Astrocyte of the spinal cord (primary cell): ENCODE measurements at regions not wholly inside any gene's neighbourhood (a gene's known extent, or its start where the extent isn't known, plus 50 kb on each side); places are given as distances from the start of the nearest gene placed in this dataset.

Source experiments
- DNase-seq: peaks from one replicate; pipeline ENCODE4 v3.0.0; 2011; ENCODE audit warnings: low read depth, low spot score
- H3K4me3 ChIP-seq: 2 replicates; pipeline ENCODE4 v1.5.1; 2011; ENCODE audit warnings: low read depth, mild to moderate bottlenecking, low read length, moderate library complexity
- in situ Hi-C: cut with HindIII; loops from 2 replicates; pipeline ENCODE4 v1.10.0; 2017; ENCODE audit warnings: low sequenced_read_pairs
- TF ChIP-seq, protein P1 (sequence below): IDR thresholded peaks from 2 replicates; pipeline ENCODE4 v1.5.1; 2012; ENCODE audit warnings: low read depth, mild to moderate bottlenecking, low read length, inconsistent platforms

DNA sequence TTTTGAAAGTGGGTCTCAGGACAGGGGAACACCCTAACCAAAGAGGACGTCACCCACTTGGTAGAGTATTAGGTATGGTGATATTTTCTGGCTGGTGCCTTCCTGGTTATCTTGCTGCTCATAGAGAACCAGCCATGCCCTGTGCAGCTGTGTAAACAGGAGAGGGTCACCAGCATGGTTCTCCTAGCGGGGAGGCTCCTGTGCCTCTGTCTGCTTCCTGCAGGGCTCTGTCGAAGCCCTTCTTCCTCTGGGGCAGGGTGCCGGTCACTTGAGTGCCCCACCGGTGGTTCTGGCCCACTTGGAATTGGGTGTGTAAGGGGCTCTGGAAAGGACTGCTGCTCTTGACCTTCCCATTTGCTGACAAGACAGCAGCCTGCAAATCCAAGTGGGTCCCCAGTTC, 80.5 kb upstream of the KCNK12 start:
- H3K4me3 ChIP-seq: no peak overlapping the region
- no peak for DNase-seq
- TF ChIP-seq, protein P1, sequence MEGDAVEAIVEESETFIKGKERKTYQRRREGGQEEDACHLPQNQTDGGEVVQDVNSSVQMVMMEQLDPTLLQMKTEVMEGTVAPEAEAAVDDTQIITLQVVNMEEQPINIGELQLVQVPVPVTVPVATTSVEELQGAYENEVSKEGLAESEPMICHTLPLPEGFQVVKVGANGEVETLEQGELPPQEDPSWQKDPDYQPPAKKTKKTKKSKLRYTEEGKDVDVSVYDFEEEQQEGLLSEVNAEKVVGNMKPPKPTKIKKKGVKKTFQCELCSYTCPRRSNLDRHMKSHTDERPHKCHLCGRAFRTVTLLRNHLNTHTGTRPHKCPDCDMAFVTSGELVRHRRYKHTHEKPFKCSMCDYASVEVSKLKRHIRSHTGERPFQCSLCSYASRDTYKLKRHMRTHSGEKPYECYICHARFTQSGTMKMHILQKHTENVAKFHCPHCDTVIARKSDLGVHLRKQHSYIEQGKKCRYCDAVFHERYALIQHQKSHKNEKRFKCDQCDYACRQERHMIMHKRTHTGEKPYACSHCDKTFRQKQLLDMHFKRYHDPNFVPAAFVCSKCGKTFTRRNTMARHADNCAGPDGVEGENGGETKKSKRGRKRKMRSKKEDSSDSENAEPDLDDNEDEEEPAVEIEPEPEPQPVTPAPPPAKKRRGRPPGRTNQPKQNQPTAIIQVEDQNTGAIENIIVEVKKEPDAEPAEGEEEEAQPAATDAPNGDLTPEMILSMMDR: no peak
- in situ Hi-C loops: no loop called here

DNA sequence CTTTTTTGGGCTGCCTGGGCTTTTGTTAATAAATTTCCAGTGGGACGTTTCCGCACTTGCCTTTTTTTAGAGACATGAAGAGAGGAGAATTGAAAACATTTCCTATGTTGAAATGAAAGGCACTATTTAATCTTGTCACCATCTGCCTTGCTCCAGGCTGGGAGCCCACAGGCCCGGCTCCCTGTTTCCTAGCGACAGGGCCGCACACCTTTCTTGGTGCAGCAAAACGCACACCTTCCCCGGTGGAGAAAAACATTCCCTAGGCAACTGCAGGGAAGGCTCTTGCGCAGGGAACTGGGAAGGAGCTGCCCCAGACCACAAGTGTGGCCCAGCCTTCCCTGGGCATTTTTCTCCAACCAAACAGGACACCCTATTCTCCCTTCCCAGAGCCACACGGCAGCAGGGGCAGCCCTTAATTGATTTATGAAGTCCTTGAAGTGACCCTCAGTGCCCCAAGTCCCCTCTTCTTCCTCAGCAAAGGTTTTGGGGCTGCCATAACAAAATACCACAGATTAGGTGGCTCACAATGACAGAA, 79.3 kb upstream of the KCNK12 start:
- in situ Hi-C loops: no loop called here
- TF ChIP-seq, protein P1: no peak
- H3K4me3 ChIP-seq: no peak overlapping the region
- no peak for DNase-seq

DNA sequence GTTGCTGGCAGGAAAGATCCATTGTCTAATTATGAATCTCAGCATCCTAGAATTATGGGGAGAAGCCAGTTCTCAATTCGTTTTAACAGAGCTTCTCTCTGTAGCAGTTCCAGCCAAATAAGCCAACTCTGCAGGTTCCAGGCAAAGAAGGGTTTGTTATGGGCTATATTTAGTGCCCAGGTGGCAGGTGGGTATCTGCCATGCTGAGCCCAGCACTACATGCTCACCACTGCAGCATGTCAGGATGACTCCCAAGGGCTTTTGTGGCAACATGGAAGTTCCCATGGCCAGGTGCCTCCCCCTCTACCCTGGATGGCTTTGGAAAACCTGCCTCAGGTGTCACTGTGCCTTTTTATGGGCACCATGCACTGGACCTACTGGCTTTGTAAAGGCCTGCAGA, 74.5 kb upstream of the KCNK12 start:
- TF ChIP-seq, protein P1: no peak
- DNase-seq: no peak
- in situ Hi-C loops: no loop called here
- no peak overlapping the region for H3K4me3 ChIP-seq

DNA sequence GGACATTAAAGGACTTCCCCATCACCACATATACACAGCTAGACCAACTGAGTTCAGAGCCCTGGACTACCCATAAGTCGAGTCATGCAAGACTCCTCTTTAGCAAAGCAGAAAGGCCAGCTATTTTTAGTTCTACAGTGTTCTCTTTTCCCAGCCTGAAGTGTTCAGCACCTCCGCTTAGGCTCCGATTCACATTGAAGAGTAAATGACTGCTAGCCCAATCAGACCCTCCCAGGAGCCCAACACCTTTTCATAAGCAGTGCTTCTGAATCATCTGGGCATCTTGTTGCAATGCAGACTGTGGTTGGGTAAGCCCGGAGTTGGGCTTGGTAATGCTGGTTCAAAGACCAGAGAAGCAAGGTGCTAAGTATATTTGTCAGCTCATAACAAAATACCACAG, 73.6 kb upstream of the KCNK12 start:
- in situ Hi-C loops: no loop called here
- DNase-seq: no peak
- TF ChIP-seq, protein P1: no peak
- H3K4me3 ChIP-seq: no peak overlapping the region

DNA sequence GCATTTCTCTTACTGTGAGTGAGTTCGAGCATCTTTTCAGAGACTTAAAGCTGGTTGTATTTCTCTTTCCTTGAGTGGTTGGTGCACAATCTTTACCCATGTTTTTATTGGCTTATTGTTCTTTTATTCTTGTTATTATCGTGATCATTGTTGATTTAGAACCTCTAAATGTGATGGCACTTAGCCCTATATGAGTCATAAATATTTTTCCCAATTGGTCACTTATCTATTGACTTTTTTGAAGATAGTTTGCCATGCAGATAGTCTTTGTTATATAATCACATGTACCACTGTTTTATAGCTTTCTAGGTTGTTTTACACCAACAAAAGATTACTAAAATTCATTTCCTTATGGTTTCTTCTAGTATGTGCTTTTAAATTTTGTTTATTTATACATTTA, 70.6 kb upstream of the KCNK12 start:
- TF ChIP-seq, protein P1: no peak
- no peak for DNase-seq
- no peak overlapping the region for H3K4me3 ChIP-seq
- in situ Hi-C loops: no loop called here

DNA sequence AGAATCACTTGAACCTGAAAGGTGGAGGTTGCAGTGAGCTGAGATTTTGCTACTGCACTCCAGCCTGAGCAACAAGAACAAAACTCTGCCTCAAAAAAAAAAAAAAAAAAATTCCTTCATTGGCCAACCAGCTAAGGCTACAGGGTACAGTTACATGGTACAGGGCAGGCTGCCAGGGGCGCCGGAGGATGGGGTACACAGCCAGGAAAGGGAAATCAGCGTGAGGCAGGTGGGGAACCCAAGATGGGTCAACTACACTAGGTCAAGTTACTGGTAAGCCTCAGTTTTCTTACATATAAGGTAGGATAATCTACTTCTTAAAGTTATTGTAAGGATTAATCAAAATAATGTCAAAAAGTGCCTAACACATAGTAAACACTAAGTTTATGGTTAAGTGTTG, 69.6 kb upstream of the KCNK12 start:
- DNase-seq: no peak
- TF ChIP-seq, protein P1: no peak
- in situ Hi-C loops: no loop called here
- H3K4me3 ChIP-seq: no peak overlapping the region

DNA sequence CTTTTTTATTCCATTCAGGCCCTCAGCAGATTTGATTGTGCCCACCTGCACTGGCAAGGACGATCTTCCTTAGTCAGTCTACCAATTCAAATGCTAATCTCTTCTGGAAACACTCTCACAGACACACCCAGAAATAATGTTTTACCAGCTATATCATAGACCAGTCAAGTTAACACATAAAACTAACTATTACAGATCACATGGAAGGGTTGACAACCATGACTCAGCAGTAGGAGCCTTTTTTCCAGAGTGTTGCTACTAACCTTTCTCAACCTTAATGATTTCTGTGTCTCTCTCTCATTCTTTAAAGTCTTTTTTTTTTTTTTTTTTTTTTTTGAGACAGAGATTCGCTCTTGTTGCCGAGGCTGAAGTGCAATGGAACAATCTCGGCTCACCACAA, 68.7 kb upstream of the KCNK12 start:
- no peak overlapping the region for H3K4me3 ChIP-seq
- no peak for DNase-seq
- in situ Hi-C loops: no loop called here
- TF ChIP-seq, protein P1: no peak
